Peyer's patch (tissue), 4 donors: ENCODE measurements at regions not wholly inside any gene's neighbourhood (a gene's known extent, or its start where the extent isn't known, plus 50 kb on each side); places are given as distances from the start of the nearest gene placed in this dataset.

Experiments
- POLR2A ChIP-seq, 2 donors: fragments of 450-650 bp; IDR thresholded peaks; one replicate each; pipeline ENCODE4 v1.5.1; 2017; ENCODE audit warnings: antibody characterized with exemption in 2 of 2, mild to moderate bottlenecking in 2 of 2, moderate library complexity in 2 of 2
- TF ChIP-seq, protein P1 (sequence below), 6 experiments: fragments of 450-650 bp in 4 of 6; fragments of 200-600 bp in 2 of 6; sonication (generic) in 1 of 6; IDR thresholded peaks; one replicate each; pipeline ENCODE4 v1.5.1; 2017 to 2019; ENCODE audit warnings: antibody characterized with exemption in 6 of 6, mild to moderate bottlenecking in 3 of 6, moderate library complexity in 1 of 6

DNA sequence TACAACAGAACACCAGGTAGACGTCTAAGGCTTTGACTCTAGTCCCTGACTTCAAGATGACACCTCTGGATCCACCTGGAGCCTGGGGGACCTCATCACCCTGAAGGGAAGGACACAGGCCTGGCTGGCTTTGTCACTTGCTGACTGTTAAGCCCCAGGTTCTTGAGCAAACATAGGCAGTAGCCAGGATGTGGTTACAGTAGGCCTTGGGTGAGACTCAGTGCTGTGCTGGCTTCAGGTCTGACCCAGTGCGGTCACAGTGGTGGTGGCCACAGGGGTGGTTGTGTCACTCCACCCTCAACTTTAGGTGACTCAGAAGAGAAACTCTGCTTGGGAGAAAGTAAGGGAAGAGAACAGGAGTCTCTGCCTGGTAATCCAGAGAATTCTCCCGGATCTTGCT is 497.8 kb downstream of the UQCRFS1 start:
- TF ChIP-seq, protein P1, sequence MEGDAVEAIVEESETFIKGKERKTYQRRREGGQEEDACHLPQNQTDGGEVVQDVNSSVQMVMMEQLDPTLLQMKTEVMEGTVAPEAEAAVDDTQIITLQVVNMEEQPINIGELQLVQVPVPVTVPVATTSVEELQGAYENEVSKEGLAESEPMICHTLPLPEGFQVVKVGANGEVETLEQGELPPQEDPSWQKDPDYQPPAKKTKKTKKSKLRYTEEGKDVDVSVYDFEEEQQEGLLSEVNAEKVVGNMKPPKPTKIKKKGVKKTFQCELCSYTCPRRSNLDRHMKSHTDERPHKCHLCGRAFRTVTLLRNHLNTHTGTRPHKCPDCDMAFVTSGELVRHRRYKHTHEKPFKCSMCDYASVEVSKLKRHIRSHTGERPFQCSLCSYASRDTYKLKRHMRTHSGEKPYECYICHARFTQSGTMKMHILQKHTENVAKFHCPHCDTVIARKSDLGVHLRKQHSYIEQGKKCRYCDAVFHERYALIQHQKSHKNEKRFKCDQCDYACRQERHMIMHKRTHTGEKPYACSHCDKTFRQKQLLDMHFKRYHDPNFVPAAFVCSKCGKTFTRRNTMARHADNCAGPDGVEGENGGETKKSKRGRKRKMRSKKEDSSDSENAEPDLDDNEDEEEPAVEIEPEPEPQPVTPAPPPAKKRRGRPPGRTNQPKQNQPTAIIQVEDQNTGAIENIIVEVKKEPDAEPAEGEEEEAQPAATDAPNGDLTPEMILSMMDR (IDR thresholded peaks at IDR 0.05), result no peak
- no peak for TF ChIP-seq POLR2A (IDR thresholded peaks at IDR 0.05)
